NCI-H1436 (cell line): ENCODE measurements at regions not wholly inside any gene's neighbourhood (a gene's known extent, or its start where the extent isn't known, plus 50 kb on each side); places are given as distances from the start of the nearest gene placed in this dataset.

Experiments
- DNase-seq: peaks from one replicate; lab custom pipeline; 2025; lab: John Stamatoyannopoulos, UW

DNA sequence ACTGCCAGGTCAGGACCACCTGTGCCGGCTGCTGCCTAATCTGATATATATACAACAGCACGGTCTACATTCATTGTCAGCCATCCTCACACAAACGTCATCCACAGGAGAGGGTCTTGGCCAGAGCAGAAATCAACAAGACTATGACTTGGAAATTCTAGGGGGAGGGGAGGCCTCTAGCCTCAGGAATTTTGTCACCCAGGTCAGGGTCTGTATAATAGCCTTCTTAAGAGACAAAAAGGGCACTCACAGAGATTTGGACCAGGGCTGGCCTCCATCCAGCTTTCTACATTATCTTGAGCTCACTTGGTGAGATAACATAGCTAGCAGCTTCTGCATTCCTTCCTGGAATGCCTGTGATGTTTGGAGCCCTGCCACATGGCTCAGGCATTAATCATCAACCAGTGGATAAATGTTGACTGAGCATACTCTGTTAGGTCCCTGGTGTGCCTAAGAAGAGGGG, 50.4 kb upstream of the CTIF start:
- DNase-seq = no peak

- no peak for DNase-seq
These were observed 52.1 kb upstream of the CTIF start for GRCh38 chr18:48486754-48487153.

- DNase-seq = no peak
These were observed 52.9 kb upstream of the CTIF start for GRCh38 chr18:48485828-48486405.

- no peak for DNase-seq
These were observed 57.7 kb upstream of the CTIF start for GRCh38 chr18:48481092-48481491.

GRCh38 chr18:48479531-48479930, 59.3 kb upstream of the CTIF start:
- DNase-seq = no peak

DNA sequence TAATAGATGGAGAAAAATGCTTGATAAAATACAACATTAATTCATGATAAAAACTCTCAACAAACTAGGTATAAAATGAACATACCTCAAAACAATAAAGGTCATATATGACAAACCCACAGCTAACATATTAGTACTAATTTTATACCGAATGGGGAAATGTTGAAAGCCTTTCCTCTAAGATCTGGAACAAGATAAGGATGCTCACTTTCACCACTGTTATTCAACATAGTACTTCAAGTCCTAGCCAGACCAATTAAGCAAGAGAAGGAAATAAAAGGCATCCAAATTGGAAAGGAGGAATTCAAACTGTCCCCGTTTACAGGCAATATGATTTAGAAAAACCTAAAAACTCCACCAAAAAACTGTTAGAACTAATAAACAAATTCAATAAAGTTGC, 61.5 kb upstream of the CTIF start:
- no peak for DNase-seq

DNA sequence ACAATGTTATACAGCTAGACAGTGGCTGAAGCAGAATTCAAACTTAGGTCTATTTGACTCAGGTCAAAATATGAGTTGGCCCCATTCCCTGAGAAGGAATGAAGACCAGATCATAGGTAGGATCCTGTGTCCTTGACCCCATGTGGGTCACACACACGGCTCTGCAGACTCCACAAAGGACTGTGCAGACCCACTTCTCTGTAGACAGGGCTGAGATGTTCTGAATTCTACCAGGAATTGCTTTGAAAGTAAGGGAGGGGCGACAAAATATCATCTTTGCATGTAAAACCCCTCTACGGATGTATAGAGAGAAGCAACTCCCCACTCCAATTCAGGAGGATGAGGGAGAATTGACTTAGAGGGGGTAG, 62.3 kb upstream of the CTIF start:
- DNase-seq = no peak

GRCh38 chr18:48475635-48476549, 62.9 kb upstream of the CTIF start:
- DNase-seq = peak; percentile 57

GRCh38 chr18:48473816-48474215, 64.6 kb upstream of the ZBTB7C start:
- no peak for DNase-seq

- no peak for DNase-seq
These were observed 63.4 kb upstream of the ZBTB7C start for GRCh38 chr18:48472610-48473009.

- no peak for DNase-seq
These were observed 61.4 kb upstream of the ZBTB7C start for GRCh38 chr18:48470484-48471180.

DNA sequence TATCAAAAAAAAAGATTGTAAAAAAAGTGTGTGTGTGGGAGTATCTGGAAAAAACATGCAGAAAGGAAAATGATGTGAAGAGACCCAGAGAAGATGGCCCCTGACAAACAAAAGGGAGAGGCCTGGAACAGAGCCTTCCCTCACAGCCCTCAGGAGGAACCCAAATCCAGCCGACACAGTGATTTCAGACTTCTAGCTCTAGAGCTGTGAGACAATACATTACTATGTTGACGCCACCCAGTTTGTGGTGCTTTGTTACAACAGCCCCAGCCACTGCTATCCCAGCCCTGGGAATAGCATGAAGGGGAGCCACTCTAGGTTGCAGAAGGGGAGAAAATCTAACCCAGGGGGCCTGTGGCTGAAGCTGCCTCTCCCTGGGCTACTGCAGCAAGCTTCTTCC, 59.0 kb upstream of the ZBTB7C start:
- DNase-seq = no peak

GRCh38 chr18:48467231-48467630, 58.0 kb upstream of the ZBTB7C start:
- DNase-seq = no peak

- no peak for DNase-seq
These were observed 53.3 kb upstream of the ZBTB7C start for GRCh38 chr18:48462510-48462909.

- no peak for DNase-seq
These were observed 51.9 kb upstream of the ZBTB7C start for GRCh38 chr18:48460929-48461583.

DNA sequence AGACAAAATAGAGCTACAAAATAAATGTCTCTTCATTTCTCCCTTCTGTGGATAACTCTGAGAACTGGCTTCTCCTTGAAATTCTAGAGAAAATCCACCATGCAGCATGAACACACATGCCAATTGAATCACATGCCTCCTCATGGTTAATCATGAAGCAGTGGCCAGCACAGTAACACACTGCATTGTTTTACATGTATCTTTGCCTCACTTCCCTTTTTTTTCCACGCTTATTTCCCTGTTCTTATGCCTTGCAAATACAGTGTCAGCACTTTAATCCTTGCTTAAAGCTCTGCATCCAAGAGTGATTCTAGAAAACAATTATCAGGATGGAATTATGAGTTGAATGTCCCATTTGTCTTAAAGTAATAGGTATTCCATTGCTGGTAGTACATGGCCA, 50.3 kb upstream of the ZBTB7C start:
- DNase-seq = no peak

- DNase-seq = no peak
These were observed 49.8 kb upstream of the ZBTB7C start for GRCh38 chr18:48459016-48459415.
